ENCODE measurements at regions not wholly inside any gene's neighbourhood (a gene's known extent, or its start where the extent isn't known, plus 50 kb on each side); places are given as distances from the start of the nearest gene placed in this dataset.

- H3K27me3 ChIP-seq (ENCODE audit: control insufficient read depth in 2 of 2, insufficient read depth in 2 of 2, low read length in 2 of 2) = peaks cover 2 to 5% of the 10 kb centered on the region in 2 experiments; a peak in 2 of 5 replicates
- no peak overlapping the region for H2AFZ ChIP-seq (ENCODE audit: low read depth, low read length)
- CTCF ChIA-PET (ENCODE audit: low intra/inter-chr PET ratio) = no interaction called here
- no peaks in the 10 kb centered on the region for H3K9me1 ChIP-seq (ENCODE audit: control insufficient read depth, insufficient read depth, low read length)
- H3K4me3 ChIP-seq = no peak overlapping the region
- in situ Hi-C loops (cut with MboI) = no loop called here
- no peak overlapping the region for H3K4me2 ChIP-seq (ENCODE audit: insufficient read depth, low read length)
- H3K27ac ChIP-seq (ENCODE audit: extremely low read depth, low read depth, low read length) = no peak overlapping the region
- no peak for ATAC-seq
- no peak for DNase-seq (ENCODE audit: extremely low read depth in 1 of 4, low spot score in 3 of 4)
- WGBS (ENCODE audit: insufficient coverage, low coverage, missing lambda C conversion rate) = 2% methylated on average over 5 of the region's 5 CpGs
- intact Hi-C loops (cut with micrococcal nuclease) = no loop called here
- no TSS peak for BruUV-seq (replicated peaks)
- POLR2A ChIA-PET = interaction anchor here (1.0 kb wide), 1 partner anchor 43 kb away, joined by 3 read pairs; no protein-coding TSS in a partner anchor
- no peak for TF ChIP-seq KLF13 (tag; IDR thresholded peaks at IDR 0.05; ENCODE audit: borderline replicate concordance, low read depth)
- no peak for TF ChIP-seq RAD51 (IDR thresholded peaks at IDR 0.05; ENCODE audit: borderline replicate concordance, low read depth)
- no peak for TF ChIP-seq POLR3A (IDR thresholded peaks at IDR 0.05; ENCODE audit: borderline replicate concordance, extremely low read depth, insufficient read depth, insufficient read length)
- TF ChIP-seq DIDO1 (tag; IDR thresholded peaks at IDR 0.05; ENCODE audit: low read depth) = no peak
- no peak for TF ChIP-seq NFIX (CRISPR knock-in tag; IDR thresholded peaks at IDR 0.05; ENCODE audit: low read depth)
- TF ChIP-seq ELF2 (CRISPR knock-in tag; IDR thresholded peaks at IDR 0.05) = no peak
- H3K9ac ChIP-seq (ENCODE audit: insufficient read depth in 1 of 2, low read depth in 2 of 2, low read length in 2 of 2) = no peak overlapping the region
- no peaks in the 10 kb centered on the region for H3K79me2 ChIP-seq (ENCODE audit: control insufficient read depth, insufficient read depth, low read length)
- no peaks in the 10 kb centered on the region for H3K36me3 ChIP-seq (ENCODE audit: control insufficient read depth, insufficient read depth, low read length)
- 0 out of 2 replicates have a peak, but pooled peaks cover 4% of the 10 kb centered on the region for H4K20me1 ChIP-seq (replicated peaks; ENCODE audit: control insufficient read depth, insufficient read depth, low read length)
- no peaks in the 10 kb centered on the region for H3K9me3 ChIP-seq (replicated peaks; ENCODE audit: control insufficient read depth, insufficient read depth, low read depth, low read length)
- no peaks in the 10 kb centered on the region for H3K4me1 ChIP-seq (replicated peaks in 1 of 2; ENCODE audit: control insufficient read depth in 2 of 2, insufficient read depth in 2 of 2, low read length in 2 of 2)
- FAIRE-seq = no peak
Observed at GRCh38 chr2:8265476-8266226, 416.2 kb upstream of the ID2 start.

Measured in K562 (cell line).